Neural cell (in vitro differentiated cells): ENCODE measurements at regions not wholly inside any gene's neighbourhood (a gene's known extent, or its start where the extent isn't known, plus 50 kb on each side); places are given as distances from the start of the nearest gene placed in this dataset.

Experiments
- EZH2 ChIP-seq: fragments of 200-600, 300-800 bp; shearing (Covaris generic), sonication (generic); IDR thresholded peaks from 2 replicates; pipeline ENCODE4 v1.6.1; 2014; ENCODE audit warnings: antibody characterized with exemption, low read length, borderline replicate concordance, mild to moderate bottlenecking; ENCODE audit not compliant: insufficient read depth, poor library complexity, severe bottlenecking
- POLR2AphosphoS5 ChIP-seq: IDR thresholded peaks from 2 replicates; pipeline ENCODE4 v1.6.1; 2012
- TAF1 ChIP-seq: IDR thresholded peaks from 2 replicates; pipeline ENCODE4 v1.6.1; 2012; ENCODE audit warnings: low read depth
- TF ChIP-seq, protein P1 (sequence below): fragments of 450-650 bp; IDR thresholded peaks from 2 replicates; pipeline ENCODE4 v1.5.1; 2014; ENCODE audit warnings: antibody characterized with exemption, mild to moderate bottlenecking, moderate library complexity; ENCODE audit not compliant: poor library complexity, severe bottlenecking

DNA sequence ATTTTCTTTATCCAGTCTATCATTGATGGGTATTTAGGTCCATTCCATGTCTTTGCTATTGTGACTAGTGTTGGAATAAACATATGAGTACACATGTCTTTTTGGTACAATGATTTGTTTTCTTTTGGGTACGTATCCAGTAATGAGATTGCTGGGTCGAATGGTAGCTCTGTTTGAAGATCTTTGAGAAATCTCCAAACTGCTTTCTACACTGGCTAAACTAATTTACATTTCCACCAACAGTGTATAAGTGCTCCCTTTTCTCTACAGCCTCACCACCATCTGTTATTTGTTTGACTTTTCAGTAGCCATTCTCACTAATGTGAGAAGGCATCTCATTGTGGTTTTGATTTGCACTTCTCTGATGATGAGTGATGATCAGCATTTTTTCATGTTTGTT, 103.7 kb downstream of the GOSR1 start:
- TF ChIP-seq, protein P1, sequence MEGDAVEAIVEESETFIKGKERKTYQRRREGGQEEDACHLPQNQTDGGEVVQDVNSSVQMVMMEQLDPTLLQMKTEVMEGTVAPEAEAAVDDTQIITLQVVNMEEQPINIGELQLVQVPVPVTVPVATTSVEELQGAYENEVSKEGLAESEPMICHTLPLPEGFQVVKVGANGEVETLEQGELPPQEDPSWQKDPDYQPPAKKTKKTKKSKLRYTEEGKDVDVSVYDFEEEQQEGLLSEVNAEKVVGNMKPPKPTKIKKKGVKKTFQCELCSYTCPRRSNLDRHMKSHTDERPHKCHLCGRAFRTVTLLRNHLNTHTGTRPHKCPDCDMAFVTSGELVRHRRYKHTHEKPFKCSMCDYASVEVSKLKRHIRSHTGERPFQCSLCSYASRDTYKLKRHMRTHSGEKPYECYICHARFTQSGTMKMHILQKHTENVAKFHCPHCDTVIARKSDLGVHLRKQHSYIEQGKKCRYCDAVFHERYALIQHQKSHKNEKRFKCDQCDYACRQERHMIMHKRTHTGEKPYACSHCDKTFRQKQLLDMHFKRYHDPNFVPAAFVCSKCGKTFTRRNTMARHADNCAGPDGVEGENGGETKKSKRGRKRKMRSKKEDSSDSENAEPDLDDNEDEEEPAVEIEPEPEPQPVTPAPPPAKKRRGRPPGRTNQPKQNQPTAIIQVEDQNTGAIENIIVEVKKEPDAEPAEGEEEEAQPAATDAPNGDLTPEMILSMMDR: no peak
- TF ChIP-seq EZH2: no peak
- TF ChIP-seq POLR2AphosphoS5: no peak
- no peak for TF ChIP-seq TAF1
